BJ (cell line): ENCODE measurements at regions not wholly inside any gene's neighbourhood (a gene's known extent, or its start where the extent isn't known, plus 50 kb on each side); places are given as distances from the start of the nearest gene placed in this dataset.

Source experiments
- CTCF ChIA-PET: fragments of 350-600 bp; formaldehyde crosslinking; extraction: SDS; loops from one replicate; lab custom pipeline; 2021; ENCODE audit warnings: antibody characterized with exemption, inconsistent platforms; lab: Yijun Ruan, JAX
- POLR2A ChIA-PET: fragments of 300-600 bp; sonication (Branson Sonifier 250); formaldehyde crosslinking; extraction: SDS; loops from one replicate; lab custom pipeline; 2021; ENCODE audit warnings: antibody characterized with exemption; lab: Charles Lee
- DNase-seq: peaks from one replicate; pipeline ENCODE4 v3.0.0-alpha.2; 2011; ENCODE audit warnings: low read depth
- H3K27me3 ChIP-seq: 2 replicates; pipeline ENCODE4 v1.6.0; 2011; ENCODE audit warnings: low read length; ENCODE audit not compliant: control insufficient read depth, insufficient read depth
- H3K36me3 ChIP-seq: 2 replicates; pipeline ENCODE4 v1.5.1; 2011; ENCODE audit warnings: low read length; ENCODE audit not compliant: control insufficient read depth, insufficient read depth
- H3K4me3 ChIP-seq: 2 replicates; pipeline ENCODE4 v1.5.1; 2011; ENCODE audit warnings: low read depth, mild to moderate bottlenecking, control low read depth, low read length
- CTCF ChIP-seq: IDR thresholded peaks from 2 replicates; pipeline ENCODE4 v1.5.1; 2011; ENCODE audit warnings: low read depth, mild to moderate bottlenecking, control low read depth, inconsistent platforms, low read length, moderate library complexity; ENCODE audit not compliant: insufficient read depth

DNA sequence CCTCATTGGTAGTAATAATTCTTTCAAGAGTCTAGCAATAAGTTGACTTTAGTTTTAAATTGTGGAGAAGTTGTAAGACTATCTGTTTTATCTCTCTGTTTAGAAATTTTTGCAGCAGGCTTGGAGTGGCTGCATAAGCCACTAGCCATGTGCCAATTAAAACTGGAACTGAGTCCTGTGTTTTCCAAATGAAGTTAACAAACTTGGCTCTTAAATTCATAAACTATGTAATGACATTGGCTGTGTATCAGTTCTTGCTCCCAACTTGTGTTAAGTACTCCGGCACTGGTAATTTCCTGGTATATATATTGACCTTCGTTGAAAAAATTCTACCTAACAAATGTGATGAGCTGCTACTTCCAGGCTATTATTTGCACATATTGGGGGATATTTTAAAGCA, 420.4 kb downstream of the GBA3 start:
- Histone ChIP-seq H3K4me3 (no peak overlapping the region), H3K36me3 (no peaks in the 10 kb centered on the region), H3K27me3 (no peaks in the 10 kb centered on the region)
- no peak for DNase-seq
- TF ChIP-seq CTCF: no peak
- ChIA-PET CTCF (no interaction called here), POLR2A (no interaction called here)

DNA sequence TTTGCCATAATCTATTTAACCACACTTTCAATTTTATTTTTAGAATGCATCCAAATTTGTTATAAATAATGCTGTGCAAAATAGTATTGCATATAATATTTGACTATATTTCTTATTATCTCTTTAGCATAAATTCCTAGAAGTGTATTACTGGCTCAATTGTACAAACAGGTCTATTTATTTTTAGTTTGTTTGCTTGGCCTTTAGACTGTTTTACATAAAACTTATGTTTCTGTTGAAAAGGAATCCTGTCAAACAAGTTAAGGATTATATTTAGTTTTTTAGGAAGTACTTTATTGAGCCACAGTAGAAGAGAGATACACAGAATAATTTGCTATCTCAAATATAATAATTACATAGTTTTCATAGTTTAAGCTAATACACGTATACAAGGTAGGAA, 413.8 kb downstream of the GBA3 start:
- H3K4me3 ChIP-seq: no peak overlapping the region
- ChIA-PET CTCF (interaction anchor here (1.0 kb wide), 1 partner anchor 209 kb away, joined by 3 read pairs; no protein-coding TSS in a partner anchor), POLR2A (no interaction called here)
- no peak for TF ChIP-seq CTCF
- no peak for DNase-seq
- no peaks in the 10 kb centered on the region for H3K27me3 ChIP-seq
- H3K36me3 ChIP-seq: no peaks in the 10 kb centered on the region

- no peaks in the 10 kb centered on the region for H3K27me3 ChIP-seq
- POLR2A ChIA-PET: no interaction called here
- no peak for TF ChIP-seq CTCF
- CTCF ChIA-PET: interaction anchor here (1.0 kb wide), 1 partner anchor 209 kb away, joined by 3 read pairs; no protein-coding TSS in a partner anchor
- no peak overlapping the region for H3K4me3 ChIP-seq
- DNase-seq: no peak
- no peaks in the 10 kb centered on the region for H3K36me3 ChIP-seq
These were observed 413.1 kb downstream of the GBA3 start for GRCh38 chr4:23105759-23106370.

DNA sequence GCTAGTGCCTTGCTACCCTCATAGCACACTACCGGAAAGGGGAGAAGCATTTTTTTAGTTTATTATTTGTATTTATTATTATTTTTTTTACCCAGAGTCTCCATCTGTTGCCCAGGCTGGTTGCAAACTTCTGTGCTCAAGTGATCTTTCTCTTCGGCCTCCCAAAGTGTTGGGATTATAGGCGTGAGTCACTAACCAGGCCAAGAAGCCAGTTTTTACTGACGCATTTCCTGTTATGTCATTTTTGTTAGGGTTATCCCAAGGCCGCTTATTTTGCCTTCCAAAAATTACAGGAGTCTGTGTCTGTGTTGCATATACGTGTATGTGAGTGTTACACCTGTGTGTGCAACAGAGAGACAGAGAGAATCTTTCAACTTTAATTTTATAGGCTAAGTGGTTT, 404.5 kb downstream of the GBA3 start:
- ChIA-PET POLR2A (no interaction called here), CTCF (interaction anchor here (1.0 kb wide), 1 partner anchor 12 kb away, joined by 3 read pairs; no protein-coding TSS in a partner anchor)
- Histone ChIP-seq H3K27me3 (no peaks in the 10 kb centered on the region), H3K4me3 (no peak overlapping the region), H3K36me3 (no peaks in the 10 kb centered on the region)
- peak; percentile 6 for DNase-seq
- TF ChIP-seq CTCF: no peak

DNA sequence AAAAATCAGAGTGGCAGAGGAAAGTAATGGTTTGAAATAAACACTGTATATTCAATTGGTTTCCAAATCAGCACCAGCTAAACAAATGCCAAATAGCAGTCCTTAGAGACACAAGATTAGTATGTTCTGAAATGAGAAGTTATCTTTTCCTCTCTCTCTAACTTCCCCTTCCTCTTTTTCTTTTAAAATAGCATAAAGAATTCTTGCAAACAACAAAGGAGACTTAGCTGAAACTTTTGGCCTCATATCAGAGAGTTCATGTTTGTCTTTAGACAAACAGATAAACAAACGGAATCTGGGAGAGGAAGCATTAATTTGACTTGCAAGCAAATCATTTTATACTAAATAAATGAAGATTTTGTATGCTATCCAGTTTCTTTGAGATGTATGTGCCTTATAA, 399.0 kb downstream of the GBA3 start:
- H3K27me3 ChIP-seq: no peaks in the 10 kb centered on the region
- H3K36me3 ChIP-seq: no peaks in the 10 kb centered on the region
- ChIA-PET POLR2A (no interaction called here), CTCF (no interaction called here)
- no peak for TF ChIP-seq CTCF
- no peak overlapping the region for H3K4me3 ChIP-seq
- DNase-seq: no peak
